Endometrial microvascular endothelial cells (primary cell): ENCODE measurements at regions not wholly inside any gene's neighbourhood (a gene's known extent, or its start where the extent isn't known, plus 50 kb on each side); places are given as distances from the start of the nearest gene placed in this dataset.

Source experiments
- in situ Hi-C: cut with HindIII; loops from 2 replicates; pipeline ENCODE4 v1.10.0; 2017; ENCODE audit warnings: low sequenced_read_pairs, low pct_unique_long_range_greater_than_20kb; ENCODE audit errors: inconsistent ontology term

DNA sequence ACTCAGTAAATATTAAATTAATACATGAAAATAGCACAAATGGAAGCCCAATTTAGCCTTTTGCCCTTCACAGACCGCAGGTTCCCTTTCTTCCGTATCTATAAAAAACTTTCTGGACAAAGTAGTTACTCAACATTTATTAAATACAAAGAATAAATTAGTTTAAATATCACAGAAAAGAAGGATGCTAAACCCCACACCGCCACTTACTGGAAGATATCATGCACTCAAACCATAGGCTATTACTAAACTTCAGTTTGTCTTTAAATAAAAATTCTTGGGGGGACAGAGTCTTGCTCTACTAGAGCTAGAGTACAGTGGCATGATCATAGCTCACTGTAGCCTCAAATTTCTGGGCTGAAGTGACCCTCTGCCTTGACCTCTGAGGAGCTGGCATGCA, 120.7 kb upstream of the FHL2 start:
- in situ Hi-C loops = loop anchor here (25.0 kb wide), 1 partner anchor 157 kb away; no protein-coding TSS in a partner anchor

DNA sequence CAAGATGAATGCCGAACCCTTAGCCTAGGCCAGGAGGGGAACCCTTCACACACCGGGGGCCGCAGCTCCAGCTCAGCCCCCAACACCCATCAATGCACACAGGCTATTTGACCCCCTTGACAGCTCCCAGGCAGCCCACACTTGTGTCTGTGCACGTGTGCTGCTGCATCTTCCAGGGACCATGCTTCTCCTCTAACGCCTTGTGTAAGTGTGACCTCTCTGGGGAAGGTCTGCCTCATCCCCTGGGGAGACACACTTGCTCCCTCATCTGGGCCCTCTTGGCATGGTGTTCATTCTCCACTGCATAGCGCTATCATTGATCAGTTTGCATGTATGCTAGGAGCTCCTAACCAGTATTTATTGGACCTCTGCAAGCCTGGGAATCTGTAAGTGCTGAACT, 120.0 kb upstream of the FHL2 start:
- in situ Hi-C loops = loop anchor here (25.0 kb wide), 1 partner anchor 157 kb away; no protein-coding TSS in a partner anchor

DNA sequence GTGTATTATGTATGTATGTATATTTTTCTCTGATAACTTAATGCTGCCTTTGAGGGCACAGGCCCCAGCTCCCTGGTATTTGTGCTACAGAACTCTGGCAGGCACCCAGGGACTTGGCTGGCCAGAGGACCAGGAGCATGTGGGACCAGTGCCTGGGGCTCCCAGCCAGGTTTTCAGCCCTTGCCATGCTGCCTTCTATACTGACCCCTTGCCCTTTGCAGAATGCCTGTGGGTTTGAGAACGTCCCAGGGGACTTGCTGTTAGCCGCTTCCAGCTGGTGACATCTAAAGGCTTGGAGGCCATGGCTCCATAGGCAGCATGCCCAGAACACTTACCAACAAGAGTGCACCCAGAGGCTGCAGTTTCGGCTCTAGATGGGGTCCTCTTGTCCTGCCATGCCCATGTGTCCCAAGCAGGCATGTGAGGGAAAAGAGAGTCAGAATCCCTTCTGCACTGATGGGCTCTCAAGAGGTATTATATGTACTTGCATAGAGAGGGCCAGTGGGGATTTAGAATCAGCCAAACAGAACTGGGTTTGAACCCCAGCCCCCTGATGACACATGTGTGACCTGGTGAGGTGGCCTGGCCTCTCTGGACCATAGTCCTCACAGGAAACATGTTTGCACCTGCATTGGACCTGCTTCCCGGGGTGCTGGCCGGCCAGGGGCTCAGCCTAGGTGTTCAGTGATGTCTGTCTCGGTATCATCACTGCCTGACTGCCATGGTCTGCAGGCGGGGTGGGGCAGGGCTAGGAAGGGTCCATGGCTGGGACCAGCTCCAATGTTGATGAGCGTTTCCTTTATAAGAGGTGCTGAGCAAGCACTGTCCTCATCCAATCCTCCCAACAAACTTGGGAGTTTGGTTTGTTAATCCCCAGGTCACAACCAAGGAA, 119.2 kb upstream of the FHL2 start:
- in situ Hi-C loops = loop anchor here (25.0 kb wide), 1 partner anchor 156 kb away; no protein-coding TSS in a partner anchor

DNA sequence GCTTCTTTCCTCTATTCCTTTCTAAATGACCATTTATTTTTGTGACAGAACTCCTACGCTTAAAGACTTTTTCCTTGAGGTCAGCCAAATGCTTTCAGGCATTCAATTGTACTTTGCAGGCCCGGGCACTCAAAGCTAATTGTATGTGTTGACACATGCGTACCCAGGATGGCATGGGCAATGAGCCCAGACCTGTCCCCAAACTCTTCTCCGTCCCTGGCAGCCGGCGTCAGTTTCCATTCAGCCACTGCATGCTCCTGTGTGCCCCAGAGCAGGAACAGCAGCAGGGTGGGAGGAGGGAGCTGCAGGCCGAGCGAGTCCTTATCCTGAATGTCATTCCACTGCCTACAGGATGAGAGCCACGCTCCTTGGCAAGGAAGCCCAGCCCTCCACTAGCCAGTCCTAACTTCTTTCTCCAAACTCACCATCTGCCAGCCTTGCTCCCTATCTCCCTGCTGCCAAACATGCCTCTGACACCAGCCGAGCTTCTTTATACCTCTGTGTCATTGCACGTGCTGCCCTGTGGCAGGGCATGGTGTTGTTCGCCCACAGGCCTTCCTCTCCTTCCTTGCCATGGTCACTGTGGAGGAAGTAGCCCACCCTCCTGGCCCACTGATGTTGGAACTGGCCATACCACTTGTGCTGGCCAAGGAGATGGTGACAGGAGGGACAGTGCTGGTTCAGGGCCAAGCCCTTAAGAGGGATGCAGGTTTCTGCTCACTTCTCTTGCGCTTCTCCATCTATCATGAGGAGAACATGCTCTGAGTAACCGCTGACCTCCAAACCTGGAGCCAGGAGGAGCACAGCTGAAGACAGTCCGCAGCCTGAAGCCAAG, 116.9 kb upstream of the FHL2 start:
- in situ Hi-C loops = loop anchor here (25.0 kb wide), 1 partner anchor 153 kb away; no protein-coding TSS in a partner anchor

DNA sequence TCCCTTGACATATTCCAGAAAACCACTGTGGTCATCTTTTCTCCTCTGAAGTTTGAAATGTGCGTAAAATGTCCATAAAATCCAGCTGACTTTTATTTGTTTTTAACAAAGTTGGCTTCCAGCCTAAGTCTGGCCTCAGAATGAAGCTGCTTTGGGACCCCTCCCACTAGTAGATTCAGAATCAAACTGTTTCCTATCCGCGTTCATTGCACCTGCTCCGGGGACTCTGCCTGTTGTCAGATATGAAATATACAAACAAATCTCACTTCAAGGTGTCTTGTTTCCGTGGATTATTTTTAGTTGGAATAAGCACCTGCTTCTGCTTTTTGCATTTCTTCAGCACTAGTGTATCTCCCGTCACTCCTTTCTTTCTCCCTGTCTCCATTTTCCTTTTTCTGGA, 115.7 kb upstream of the FHL2 start:
- in situ Hi-C loops = loop anchor here (25.0 kb wide), 1 partner anchor 152 kb away; no protein-coding TSS in a partner anchor

DNA sequence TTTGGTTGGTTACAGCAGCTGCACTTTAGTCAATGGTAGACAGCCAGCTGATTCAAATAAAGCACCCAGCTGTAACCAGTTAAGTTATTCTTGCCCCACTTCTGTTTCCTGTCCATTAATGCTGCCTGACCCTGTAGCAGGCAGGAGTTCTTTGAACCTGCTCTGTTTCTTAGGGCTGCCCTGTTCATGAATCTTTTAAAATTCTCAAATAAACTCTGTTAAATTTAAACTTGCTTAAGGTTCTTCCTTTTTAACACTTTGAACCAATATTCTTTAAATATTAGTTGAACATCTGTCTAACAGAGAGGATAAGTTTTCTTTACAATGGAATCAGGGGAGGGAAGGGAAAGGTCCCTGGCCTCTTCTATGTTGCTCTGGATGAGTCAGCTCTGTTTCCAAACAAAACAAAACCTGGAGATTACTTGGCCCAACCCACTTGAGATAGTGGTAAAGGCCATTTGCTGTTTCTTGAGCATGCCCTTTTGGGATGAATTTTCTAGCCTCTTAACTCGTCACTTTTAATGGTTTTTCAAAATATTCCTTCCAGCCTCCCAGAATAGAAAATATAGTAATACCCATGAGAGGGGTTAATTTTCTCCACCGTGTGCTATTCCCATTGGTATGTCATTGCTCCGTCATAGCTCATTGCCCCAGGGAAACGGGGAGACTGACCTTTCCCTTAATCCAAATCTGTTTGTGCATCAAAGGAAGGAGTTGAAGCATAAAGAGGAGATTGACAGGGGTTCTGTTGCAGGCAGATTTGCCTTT, 112.1 kb upstream of the FHL2 start:
- in situ Hi-C loops = loop anchor here (25.0 kb wide), 1 partner anchor 149 kb away; no protein-coding TSS in a partner anchor

DNA sequence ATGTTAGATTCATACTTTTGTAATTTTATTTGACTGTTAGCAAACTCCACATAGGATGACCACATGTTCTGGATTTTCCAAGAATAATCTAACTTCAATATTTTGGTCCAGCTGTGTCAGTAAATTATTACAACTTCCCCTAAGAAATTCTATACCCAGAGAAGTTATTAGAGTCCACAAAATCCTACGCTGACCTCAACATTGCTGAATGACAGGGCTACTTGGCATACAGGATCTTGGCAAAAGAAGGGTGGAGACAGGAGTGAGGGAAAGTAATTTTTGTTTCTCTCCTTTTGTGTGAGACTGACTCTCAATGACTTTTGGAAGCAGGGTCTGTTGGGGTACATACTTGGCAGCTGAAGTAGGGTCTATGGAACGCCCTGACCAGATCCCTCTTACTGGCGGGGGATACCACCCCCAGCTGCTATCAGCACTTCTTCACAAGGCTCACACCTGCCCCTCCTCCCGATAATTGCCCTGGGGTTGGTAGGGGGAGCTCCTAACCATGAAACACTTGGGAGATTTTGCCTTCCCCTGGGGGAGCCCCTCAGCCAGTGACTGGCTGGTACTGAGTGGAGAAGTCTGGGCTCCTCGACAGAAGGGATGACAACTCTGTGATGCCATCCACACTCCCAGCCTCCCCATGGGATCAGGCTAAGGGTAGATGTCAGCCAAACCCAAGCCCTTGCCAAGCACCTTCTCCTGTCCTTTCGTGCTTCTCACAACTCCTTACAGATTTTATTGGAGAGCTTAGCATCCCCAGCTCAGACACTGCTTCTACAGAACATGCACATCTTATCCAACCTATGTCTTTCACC, 110.6 kb upstream of the FHL2 start:
- in situ Hi-C loops = loop anchor here (25.0 kb wide), 1 partner anchor 147 kb away; no protein-coding TSS in a partner anchor

DNA sequence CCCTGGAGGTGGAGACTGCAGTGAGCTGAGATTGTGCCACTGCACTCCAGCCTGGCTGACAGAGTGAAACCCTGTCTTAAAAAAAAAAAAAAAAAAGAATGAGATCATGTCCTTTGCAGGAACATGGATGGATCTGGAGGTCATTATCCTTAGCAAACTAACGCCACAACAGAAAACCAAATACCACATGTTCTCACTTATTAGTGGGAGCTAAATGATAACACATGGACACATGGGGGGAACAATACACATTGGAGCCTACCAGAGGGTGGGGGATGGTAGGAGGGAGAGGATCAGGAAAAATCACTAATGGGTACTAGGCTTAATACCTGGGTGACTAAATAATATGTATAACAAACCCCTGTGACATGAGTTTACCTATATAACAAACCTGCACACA, 108.0 kb upstream of the FHL2 start:
- in situ Hi-C loops = loop anchor here (25.0 kb wide), 1 partner anchor 145 kb away; no protein-coding TSS in a partner anchor

DNA sequence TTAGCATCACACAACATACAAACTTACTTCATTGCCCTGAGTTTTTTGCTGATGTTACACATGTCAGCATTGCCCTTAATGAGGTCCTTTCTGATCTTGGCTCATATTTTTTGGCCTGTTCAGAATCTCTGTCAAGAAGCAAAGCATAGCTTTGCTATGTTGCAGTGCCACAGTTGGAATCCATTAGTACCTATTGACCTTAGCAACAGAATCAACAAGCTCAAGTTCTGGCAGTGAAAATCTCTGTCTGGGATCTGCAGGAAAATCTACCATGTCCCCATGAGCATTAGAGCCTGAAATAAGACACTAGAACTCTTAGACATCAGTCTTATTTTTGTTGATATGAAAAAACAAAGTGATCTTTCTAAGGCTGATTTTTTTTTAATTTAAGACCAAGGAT, 105.6 kb upstream of the FHL2 start:
- in situ Hi-C loops = loop anchor here (25.0 kb wide), 1 partner anchor 142 kb away; no protein-coding TSS in a partner anchor

DNA sequence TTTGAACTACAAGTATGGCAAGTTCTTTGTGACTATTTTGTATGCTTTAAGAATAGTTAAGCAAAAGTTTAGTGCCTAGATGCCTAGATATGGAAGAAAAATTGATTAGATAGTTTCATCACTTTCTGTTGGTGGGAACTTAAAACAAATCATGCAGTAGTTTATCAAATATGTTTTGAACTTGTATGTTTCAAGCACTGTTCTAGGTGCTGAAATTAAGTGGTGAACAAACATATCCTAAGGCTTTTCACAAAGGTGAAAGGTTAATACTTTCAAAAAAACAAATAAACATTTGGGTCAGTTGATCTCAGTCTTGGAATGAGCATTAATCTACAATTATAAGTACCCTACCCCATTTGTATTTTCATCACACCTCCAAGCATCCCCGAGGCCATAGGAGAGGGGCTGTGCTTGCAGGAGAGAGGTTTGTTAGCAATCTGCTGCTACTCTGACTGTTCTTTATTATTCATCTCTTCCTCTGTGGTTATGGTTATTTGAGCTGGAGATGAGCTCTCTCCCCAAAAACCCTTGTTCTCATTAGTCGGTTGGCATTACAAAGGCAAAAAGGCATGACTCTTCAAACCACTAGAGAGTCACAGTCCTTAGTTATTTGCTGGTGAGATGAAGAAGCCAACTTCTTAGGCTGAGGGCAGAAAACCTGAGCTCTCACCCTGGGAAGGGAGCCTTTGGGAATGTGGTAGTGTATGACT, 103.9 kb upstream of the FHL2 start:
- in situ Hi-C loops = loop anchor here (25.0 kb wide), 1 partner anchor 140 kb away; no protein-coding TSS in a partner anchor

DNA sequence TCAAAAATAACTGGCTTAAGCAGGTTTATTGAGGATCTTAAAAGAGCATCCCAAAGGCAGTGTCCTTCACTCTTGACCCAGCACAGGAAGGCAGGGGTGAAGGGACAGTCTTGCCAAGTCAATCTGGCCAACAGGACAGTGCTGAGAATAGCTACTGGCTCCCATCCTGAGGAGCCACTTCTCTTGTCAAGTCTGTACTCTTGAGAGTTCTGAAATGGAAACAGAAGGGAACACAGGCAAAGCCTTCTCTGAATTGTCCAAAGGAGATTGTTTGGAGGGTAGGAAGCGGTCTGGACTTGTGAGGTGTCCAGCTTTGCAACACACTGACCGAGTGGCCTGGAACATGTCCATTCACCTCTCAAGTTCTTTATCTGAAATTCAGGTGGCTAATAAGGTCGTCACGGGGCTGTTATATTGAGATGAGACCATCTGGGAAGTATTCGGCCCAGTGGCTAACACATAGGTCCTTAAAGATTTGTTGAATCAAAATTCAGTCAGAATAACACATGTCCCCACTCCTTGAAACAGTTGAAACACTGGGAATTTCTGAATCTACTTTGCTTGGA, 99.5 kb upstream of the FHL2 start:
- in situ Hi-C loops = no loop called here

DNA sequence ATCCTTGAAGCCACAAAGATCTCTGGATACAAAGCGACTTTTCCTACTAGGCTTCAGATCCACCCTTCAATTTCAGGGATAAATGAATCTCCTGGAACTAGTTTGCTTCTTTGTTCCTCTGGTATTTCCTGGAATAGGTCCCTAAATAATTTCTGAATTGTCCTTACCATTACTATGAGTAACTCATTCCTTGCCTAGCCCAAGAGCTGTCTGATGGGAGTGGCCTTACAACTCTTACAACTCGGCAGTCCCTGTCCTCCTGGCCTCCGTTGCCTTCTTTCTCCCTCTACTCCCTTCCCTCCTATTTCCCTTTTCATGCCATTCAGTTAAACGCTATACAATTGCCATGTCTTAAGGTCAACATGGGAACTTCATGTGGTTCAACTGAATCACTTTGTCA, 98.2 kb upstream of the FHL2 start:
- in situ Hi-C loops = no loop called here

DNA sequence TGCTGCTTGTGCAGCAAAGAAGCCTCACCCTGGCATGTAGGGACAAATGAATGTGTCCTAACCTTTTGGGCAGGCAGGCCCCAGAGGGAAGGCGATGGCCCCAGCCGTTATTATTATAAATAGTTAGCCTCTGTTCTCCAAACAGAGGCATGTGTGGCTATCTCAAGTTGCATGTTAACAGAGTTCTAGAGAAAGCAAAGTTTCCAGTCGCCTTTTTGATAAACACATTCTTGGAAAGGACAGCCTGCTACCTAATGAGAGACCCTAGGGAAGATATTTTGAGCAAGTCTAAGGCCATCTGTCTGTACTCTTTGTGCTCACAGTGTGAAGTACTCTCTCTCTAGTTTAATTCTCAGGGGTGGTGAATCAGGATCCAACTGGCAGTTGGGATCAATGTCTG, 97.4 kb upstream of the FHL2 start:
- in situ Hi-C loops = no loop called here

DNA sequence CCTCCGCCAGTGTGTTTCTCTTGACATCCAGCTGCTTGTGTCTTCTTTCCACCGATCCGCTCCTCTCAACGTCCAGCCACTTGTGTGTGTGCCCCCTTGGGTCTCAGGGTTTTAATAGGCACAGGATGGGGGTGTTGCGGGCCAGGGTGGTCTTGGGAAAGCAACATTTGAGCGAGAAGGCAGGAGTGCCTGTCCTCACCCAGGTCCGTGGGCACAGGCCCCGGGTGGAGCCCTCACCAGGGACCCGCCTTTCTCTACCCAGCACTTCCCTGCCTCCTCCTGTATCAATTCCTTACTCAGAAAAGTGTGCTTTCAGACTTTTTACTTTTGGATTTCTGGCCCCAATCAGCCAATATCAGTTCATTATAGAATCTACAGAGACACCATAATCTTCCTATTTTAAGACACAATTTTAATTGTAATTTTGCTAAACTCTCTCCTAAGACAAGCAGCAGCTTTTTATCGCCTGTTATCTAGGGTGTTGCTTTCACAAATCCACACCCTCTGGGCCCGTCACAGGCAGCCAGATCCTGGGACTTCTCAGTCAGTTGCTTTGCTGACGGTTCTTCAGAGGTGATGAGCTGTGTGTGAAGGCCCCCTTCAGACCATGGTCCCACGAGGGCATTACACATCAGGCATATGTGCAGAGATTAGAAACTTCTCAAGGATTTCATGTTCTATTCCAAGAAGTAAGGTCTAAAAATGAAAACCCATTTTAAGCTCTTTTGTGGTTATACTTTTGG, 96.0 kb upstream of the FHL2 start:
- in situ Hi-C loops = no loop called here

DNA sequence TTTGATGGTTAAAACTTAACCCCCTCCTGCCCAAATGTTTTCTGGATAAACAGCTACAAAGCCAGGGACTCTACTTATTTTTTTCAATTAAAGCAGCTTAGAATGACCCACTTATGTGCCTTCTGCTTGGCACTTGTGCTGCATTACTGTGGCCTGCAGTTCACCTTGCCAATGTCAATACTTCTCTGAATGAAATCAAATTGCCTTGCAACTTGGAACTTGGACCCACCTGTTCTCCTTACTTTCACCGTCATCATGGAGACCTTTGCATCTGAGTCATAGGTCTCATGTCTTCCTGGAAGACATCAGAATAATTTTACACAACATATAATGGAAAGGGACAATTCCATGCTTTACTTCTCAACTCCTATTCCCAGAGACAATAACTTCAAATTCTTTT, 92.1 kb upstream of the FHL2 start:
- in situ Hi-C loops = no loop called here

DNA sequence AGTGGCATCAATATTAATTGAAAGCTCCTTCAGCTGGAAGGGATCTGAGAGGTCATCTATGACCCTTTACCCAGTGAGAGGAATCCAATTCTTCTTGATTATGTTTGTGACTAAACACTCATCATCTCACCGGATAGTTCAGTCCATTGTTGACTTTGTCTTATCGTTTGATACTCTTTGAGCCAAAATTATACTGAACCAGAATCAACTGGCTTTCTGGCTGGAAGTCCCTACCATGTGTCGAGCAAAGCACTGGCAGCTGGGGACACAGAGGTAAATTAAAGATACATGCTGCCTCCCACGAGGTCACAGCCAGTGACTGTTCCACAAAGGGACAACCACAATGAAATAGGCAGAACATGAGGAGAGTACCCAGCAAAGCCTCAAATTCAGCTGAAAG, 91.4 kb upstream of the FHL2 start:
- in situ Hi-C loops = no loop called here
